Right cardiac atrium (tissue), 5 donors: ENCODE measurements at regions not wholly inside any gene's neighbourhood (a gene's known extent, or its start where the extent isn't known, plus 50 kb on each side); places are given as distances from the start of the nearest gene placed in this dataset.

Source experiments
- ATAC-seq, 2 donors: fragments of 200-7000 bp; cut with Tn5 transposase; one replicate each; pipeline versions ENCODE4 v1.8.0 to v1.9.1; 2020; ENCODE audit warnings: moderate library complexity in 2 of 2, mild to moderate bottlenecking in 1 of 2
- DNase-seq, 3 donors: peaks; one replicate each; pipeline ENCODE4 v3.0.0-alpha.2; 2020
- H3K27ac ChIP-seq: one replicate; pipeline ENCODE4 v1.5.1; 2013; ENCODE audit warnings: mild to moderate bottlenecking, low read length, control low read depth, moderate library complexity
- H3K27me3 ChIP-seq: one replicate; pipeline ENCODE4 v1.6.1; 2013; ENCODE audit not compliant: control insufficient read depth, insufficient read depth
- H3K4me1 ChIP-seq: one replicate; pipeline ENCODE4 v1.6.1; 2013; ENCODE audit warnings: low read length; ENCODE audit not compliant: control insufficient read depth, insufficient read depth
- H3K4me3 ChIP-seq: one replicate; pipeline ENCODE4 v1.5.1; 2013; ENCODE audit warnings: low read length, control low read depth
- H3K9me3 ChIP-seq: one replicate; pipeline ENCODE4 v1.6.1; 2013; ENCODE audit warnings: low read length; ENCODE audit not compliant: control insufficient read depth
- WGBS: extraction: QIAGEN DNeasy Blood & Tissue Kit; methylation state at CpG from one replicate; pipeline ENCODE4 v1.1.7; 2013; 5-methylcytosine and 5-hydroxymethylcytosine counted together
- intact Hi-C, 4 donors: fragments of 100-400 bp; cut with DNase I; formaldehyde crosslinking; loops; one replicate each; pipeline versions ENCODE4 v1.11.0 to v1.14.0; 2022 to 2023
- donor health status: healthy with polysubstance abuse.
- donor health status: DM: no; HTN: yes; CAD: no.
- donor health status: DM: no; HTN: no; CAD: no.
- donor health status: DM: no; HTN: yes; CAD: no; lungs with severe emphysema.
- donor health status: DM: yes; HTN: yes; CAD: no.

DNA sequence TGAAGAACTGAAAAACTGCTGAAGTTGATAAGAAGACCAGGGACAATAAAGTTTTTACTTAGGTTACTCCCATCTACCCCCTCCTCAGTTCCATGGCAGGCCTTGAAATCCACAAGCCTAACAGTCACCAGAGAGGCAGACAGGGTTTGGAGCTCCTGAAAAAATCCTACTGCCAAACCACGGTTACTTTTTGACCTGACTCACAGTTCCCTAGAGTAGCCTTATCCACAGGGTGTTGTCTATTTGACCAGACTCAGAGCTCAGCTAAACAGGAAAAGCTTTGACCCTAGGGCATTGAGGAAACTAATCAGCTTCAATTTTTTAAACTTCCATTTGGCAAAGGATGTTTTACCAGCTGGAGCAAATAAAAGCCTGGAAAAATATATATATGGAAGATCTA, 257.7 kb upstream of the NT5E start:
- intact Hi-C loops: no loop called here
- H3K27ac ChIP-seq: no peak overlapping the region
- 44% methylated on average over 1 of the region's 1 CpG for WGBS
- no peaks in the 10 kb centered on the region for H3K9me3 ChIP-seq
- DNase-seq (no peak), ATAC-seq (no peak)
- H3K27me3 ChIP-seq: no peaks in the 10 kb centered on the region
- H3K4me3 ChIP-seq: no peak overlapping the region
- H3K4me1 ChIP-seq: no peaks in the 10 kb centered on the region

- 57% methylated on average over 2 of the region's 2 CpGs for WGBS
- no peak for ATAC-seq
- H3K27ac ChIP-seq: no peak overlapping the region
- no peak overlapping the region for H3K4me3 ChIP-seq
- H3K27me3 ChIP-seq: no peaks in the 10 kb centered on the region
- intact Hi-C loops: no loop called here
- H3K4me1 ChIP-seq: no peaks in the 10 kb centered on the region
- H3K9me3 ChIP-seq: no peaks in the 10 kb centered on the region
- no peak for DNase-seq
Observed at GRCh38 chr6:85191656-85192055, 258.2 kb upstream of the NT5E start.

DNA sequence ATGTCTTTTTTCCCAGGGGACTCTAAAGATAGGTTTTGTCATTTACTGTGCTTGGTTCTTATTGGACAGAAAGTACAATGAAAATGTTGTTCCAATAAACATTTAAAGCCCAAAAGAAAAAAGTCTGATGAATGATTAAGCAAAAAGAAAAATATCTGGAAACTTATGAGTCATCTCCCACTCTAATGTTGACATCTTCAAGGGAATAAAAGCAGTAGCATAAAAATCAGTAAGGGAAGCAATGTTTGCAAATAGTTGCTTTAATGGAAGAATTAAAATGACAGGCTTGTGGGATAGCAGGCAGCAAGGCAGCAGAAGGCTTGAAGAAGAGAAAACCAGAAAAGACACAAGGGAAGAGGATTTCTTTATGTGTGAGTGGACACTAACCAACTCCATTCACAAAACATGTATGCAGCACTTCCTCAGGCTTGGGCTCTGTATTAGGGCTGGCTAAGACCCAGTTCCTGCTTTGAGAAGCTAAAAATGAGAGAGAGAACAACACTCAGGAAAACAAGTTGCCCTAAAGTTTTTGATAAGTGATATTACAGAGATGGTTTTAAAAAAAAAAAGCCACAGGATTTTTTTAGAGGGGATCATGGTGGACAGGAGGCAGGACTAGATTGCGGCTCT, 263.2 kb upstream of the NT5E start:
- no peak for ATAC-seq
- WGBS: 71% methylated on average over 1 of the region's 1 CpG
- H3K27ac ChIP-seq: no peak overlapping the region

GRCh38 chr6:85185977-85186376, 263.9 kb upstream of the NT5E start:
- no peaks in the 10 kb centered on the region for H3K9me3 ChIP-seq
- no peak for DNase-seq
- WGBS: 54% methylated on average over 1 of the region's 1 CpG
- no peaks in the 10 kb centered on the region for H3K4me1 ChIP-seq
- no peak overlapping the region for H3K4me3 ChIP-seq
- intact Hi-C loops: no loop called here
- H3K27ac ChIP-seq: no peak overlapping the region
- H3K27me3 ChIP-seq: no peaks in the 10 kb centered on the region
- no peak for ATAC-seq

More for the DNA sequence above, 263.2 kb upstream of the NT5E start:
- intact Hi-C loops: no loop called here
- Histone ChIP-seq H3K27me3 (no peaks in the 10 kb centered on the region), H3K4me3 (no peak overlapping the region), H3K9me3 (no peaks in the 10 kb centered on the region), H3K4me1 (no peaks in the 10 kb centered on the region)
- DNase-seq: no peak

- DNase-seq (no peak), ATAC-seq (no peak)
- Histone ChIP-seq H3K27ac (no peak overlapping the region), H3K27me3 (no peaks in the 10 kb centered on the region), H3K4me3 (no peak overlapping the region), H3K9me3 (no peaks in the 10 kb centered on the region), H3K4me1 (no peaks in the 10 kb centered on the region)
- intact Hi-C loops: no loop called here
Observed at GRCh38 chr6:85183841-85184240, 266.0 kb upstream of the NT5E start.

DNA sequence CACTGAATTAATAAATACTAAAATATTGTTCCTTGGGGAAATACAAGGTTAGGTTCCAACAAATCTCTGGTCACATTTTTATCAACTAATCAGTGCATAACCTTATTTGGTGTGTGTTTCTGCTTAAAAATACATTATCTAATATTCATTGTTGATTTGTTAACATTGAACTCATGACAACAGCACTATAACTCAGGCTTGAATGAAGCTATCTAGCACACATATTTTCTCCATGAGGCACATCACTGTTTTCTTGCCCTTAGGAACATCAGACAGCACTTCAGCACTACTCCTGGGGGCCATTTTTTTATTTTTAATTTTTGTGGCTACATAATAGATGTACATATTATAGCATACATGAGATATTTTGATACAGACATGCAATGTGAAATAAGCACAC, 277.2 kb upstream of the NT5E start:
- intact Hi-C loops: no loop called here
- Histone ChIP-seq H3K27ac (no peak overlapping the region), H3K4me3 (no peak overlapping the region), H3K9me3 (no peaks in the 10 kb centered on the region), H3K27me3 (no peaks in the 10 kb centered on the region), H3K4me1 (no peaks in the 10 kb centered on the region)
- ATAC-seq (no peak), DNase-seq (no peak)

GRCh38 chr6:85172161-85172560, 277.7 kb upstream of the NT5E start:
- no peak for ATAC-seq
- intact Hi-C loops: no loop called here

DNA sequence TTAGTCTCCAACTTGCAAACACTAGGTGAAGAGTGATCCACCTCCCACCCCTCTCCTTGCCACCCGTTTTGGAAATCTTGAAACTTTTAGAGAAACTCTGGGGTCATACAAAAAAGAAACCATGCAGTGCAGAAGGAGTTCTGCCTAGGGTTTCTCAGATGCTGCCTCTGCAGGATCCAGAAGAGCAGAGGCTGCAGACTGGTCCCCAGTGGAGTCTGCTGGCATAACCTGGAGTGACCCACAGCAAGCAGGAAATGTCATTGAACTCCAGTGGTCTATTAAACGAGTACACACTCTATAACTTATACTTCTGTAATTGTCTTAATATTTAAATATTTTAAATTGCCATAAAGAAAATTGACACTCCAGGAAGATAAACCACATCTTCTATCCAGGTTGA, 280.7 kb upstream of the NT5E start:
- H3K27me3 ChIP-seq: no peaks in the 10 kb centered on the region
- no peaks in the 10 kb centered on the region for H3K4me1 ChIP-seq
- H3K9me3 ChIP-seq: no peaks in the 10 kb centered on the region
- DNase-seq (no peak), ATAC-seq (no peak)
- WGBS: 30% methylated on average over 2 of the region's 2 CpGs
- H3K27ac ChIP-seq: no peak overlapping the region
- no peak overlapping the region for H3K4me3 ChIP-seq
- intact Hi-C loops: no loop called here

More at GRCh38 chr6:85172161-85172560, 277.7 kb upstream of the NT5E start:
- no peak overlapping the region for H3K27ac ChIP-seq
- WGBS: 69% methylated on average over 2 of the region's 2 CpGs
- no peaks in the 10 kb centered on the region for H3K9me3 ChIP-seq
- H3K27me3 ChIP-seq: no peaks in the 10 kb centered on the region
- H3K4me3 ChIP-seq: no peak overlapping the region
- no peaks in the 10 kb centered on the region for H3K4me1 ChIP-seq
- no peak for DNase-seq

DNA sequence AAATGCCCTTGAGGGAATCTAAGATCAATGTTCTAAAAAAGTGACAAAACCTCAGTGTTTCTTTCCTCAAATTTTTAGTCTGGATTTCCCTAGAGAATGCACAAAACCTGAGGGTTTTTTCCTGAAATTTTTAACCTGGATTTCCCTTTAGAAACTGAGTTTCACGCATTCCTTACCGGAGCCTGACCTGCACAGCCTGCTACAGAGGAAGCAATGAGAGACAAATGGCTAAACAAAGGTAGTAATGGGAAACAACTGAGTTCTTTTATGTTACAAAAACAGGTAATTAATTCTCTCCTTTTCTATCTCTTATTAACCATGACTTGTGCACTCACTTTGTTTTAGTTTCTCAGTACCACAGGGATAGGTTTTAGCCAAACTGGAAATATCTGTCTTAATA, 281.7 kb upstream of the NT5E start:
- Histone ChIP-seq H3K4me3 (no peak overlapping the region), H3K27me3 (no peaks in the 10 kb centered on the region), H3K9me3 (no peaks in the 10 kb centered on the region), H3K27ac (no peak overlapping the region), H3K4me1 (no peaks in the 10 kb centered on the region)
- DNase-seq (no peak), ATAC-seq (no peak)
- intact Hi-C loops: no loop called here
- WGBS: 80% methylated on average over 2 of the region's 2 CpGs

DNA sequence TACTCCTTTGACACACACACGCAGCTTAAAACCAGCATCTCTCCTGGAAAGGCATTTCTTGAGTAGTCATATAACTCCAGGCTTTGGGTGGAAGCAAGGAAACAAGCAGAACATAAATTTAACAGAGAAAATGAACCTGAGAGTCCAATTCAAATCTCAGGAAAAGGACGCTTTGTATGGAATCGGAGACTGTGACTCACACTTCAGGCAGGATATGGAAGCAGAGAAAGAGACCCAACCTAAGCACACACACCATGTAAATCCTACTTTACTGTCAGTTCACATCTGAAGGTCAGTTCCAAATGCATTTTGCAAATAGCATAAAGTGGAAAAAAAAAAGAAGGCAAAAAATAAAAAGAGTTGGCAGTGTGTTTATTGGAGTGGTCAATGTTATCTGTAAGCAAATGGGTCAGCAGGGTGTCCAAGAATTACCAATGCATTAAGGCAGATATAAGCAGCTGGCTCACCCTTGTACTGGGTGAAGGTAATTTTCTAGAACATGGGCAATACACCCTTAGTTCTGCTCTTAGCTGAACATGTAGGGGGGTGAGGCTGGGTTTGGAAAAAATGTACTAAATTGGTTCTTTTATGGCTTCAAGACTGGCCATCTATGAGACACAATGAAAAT, 283.7 kb upstream of the NT5E start:
- no peak for DNase-seq
- no peaks in the 10 kb centered on the region for H3K9me3 ChIP-seq
- H3K27ac ChIP-seq: no peak overlapping the region
- no peaks in the 10 kb centered on the region for H3K4me1 ChIP-seq
- intact Hi-C loops: no loop called here
- no peak for ATAC-seq
- no peak overlapping the region for H3K4me3 ChIP-seq
- no peaks in the 10 kb centered on the region for H3K27me3 ChIP-seq
- 81% methylated on average over 3 of the region's 3 CpGs for whole genome bisulfite sequencing

DNA sequence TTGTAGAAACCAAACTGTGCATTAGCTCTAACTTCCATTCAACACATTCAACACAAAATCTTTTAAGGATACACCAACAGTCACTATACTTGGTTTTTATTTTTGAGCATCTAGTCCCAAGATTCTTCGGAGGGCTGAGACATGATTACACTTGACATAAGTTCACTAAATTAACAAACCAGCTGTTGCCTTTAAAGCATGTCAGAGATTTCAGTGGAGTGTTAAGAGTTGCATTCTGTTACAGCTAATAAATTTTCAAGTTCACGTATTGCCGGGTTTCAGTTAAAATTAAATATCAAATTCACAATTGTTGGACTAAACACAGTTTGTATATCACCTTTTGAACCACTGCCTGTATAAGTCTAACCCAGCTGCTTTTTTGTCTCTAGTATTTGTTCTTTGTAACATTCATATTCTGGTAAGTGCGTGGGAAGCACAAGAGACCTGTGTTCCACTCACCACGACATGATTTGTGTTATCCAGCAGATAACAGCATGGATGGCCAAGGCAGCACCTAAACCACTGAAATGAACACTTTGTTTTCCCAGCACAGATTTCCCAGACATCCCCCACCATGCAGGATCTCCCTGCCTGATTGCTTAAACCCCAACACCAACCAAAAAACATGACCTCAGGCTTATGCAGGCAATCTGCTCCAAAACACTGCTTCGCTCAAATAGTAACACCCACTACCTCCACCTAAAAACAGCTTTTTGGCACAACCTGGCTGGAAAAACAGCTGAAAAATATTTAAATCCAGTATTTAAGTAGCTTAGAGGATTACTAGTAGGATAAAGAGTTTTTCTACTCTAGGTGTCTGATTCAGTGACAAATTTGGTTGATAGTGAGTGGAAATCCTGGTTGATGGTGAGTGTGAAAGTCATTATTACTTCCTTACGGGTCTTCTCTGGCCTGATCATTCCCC, 286.5 kb upstream of the NT5E start:
- ATAC-seq (no peak), DNase-seq (no peak)
- intact Hi-C loops: no loop called here
- H3K4me1 ChIP-seq: no peaks in the 10 kb centered on the region
- no peak overlapping the region for H3K4me3 ChIP-seq
- no peaks in the 10 kb centered on the region for H3K9me3 ChIP-seq
- no peaks in the 10 kb centered on the region for H3K27me3 ChIP-seq
- WGBS: 49% methylated on average over 7 of the region's 7 CpGs
- no peak overlapping the region for H3K27ac ChIP-seq
